A549 (cell line): ENCODE measurements at regions not wholly inside any gene's neighbourhood (a gene's known extent, or its start where the extent isn't known, plus 50 kb on each side); places are given as distances from the start of the nearest gene placed in this dataset.

Experiments used
- CTCF ChIP-seq: fragments of >200 bp; sonication (Bioruptor Twin); formaldehyde crosslinking; IDR thresholded peaks from 3 replicates; pipeline ENCODE4 v1.5.1; 2016
- MYC ChIP-seq: IDR thresholded peaks from 2 replicates; pipeline ENCODE4 v1.6.1; 2012; ENCODE audit warnings: mild to moderate bottlenecking, inconsistent platforms, low read length, improper control_type of control experiment, borderline replicate concordance
- NFE2L2 ChIP-seq: fragments of 150-350 bp; conservative IDR thresholded peaks from 2 replicates; pipeline ENCODE4 v1.6.1; 2014; ENCODE audit warnings: low read length
- PBX3 ChIP-seq: IDR thresholded peaks from 2 replicates; pipeline ENCODE4 v1.6.1; 2012

GRCh38 chr5:98556712-98557111, 216.8 kb upstream of the RGMB start:
- TF ChIP-seq CTCF (no peak), NFE2L2 (no peak), MYC (no peak), PBX3 (no peak)
